Astrocyte (in vitro differentiated cells and primary cell): ENCODE measurements at regions not wholly inside any gene's neighbourhood (a gene's known extent, or its start where the extent isn't known, plus 50 kb on each side); places are given as distances from the start of the nearest gene placed in this dataset.

Experiments
- DNase-seq: peaks from one replicate; pipeline ENCODE4 v3.0.0-alpha.2; 2010; ENCODE audit warnings: low read depth
- FAIRE-seq: peaks from 2 replicates; lab custom pipeline; 2011; peaks lifted over from hg19 to GRCh38; lab: Jason Lieb, UNC
- H2AFZ ChIP-seq: 2 replicates; pipeline ENCODE4 v1.6.0; 2012; ENCODE audit warnings: low read depth, low read length, inconsistent platforms
- H3K27ac ChIP-seq: 2 replicates; pipeline ENCODE4 v1.5.1; 2011; ENCODE audit warnings: low read depth, low read length, inconsistent platforms
- H3K27me3 ChIP-seq: 2 replicates; pipeline ENCODE4 v1.6.0; 2011; ENCODE audit warnings: low read length, inconsistent platforms; ENCODE audit not compliant: insufficient read depth
- H3K36me3 ChIP-seq: 2 replicates; pipeline ENCODE4 v1.5.1; 2011; ENCODE audit warnings: low read length, inconsistent platforms; ENCODE audit not compliant: insufficient read depth
- H3K4me1 ChIP-seq: 2 replicates; pipeline ENCODE4 v1.5.1; 2011; ENCODE audit warnings: low read length, inconsistent platforms; ENCODE audit not compliant: insufficient read depth
- H3K4me2 ChIP-seq: 2 replicates; pipeline ENCODE4 v1.6.0; 2012; ENCODE audit warnings: low read length, inconsistent platforms
- H3K4me3 ChIP-seq: 2 replicates; pipeline ENCODE4 v1.5.1; 2011; ENCODE audit warnings: low read depth, mild to moderate bottlenecking, low read length, inconsistent platforms; ENCODE audit not compliant: insufficient read depth
- H3K79me2 ChIP-seq: 2 replicates; pipeline ENCODE4 v1.6.0; 2012; ENCODE audit warnings: mild to moderate bottlenecking, low read length, inconsistent platforms; ENCODE audit not compliant: insufficient read depth
- H3K9ac ChIP-seq: 2 replicates; pipeline ENCODE4 v1.6.0; 2012; ENCODE audit warnings: mild to moderate bottlenecking, low read length, inconsistent platforms
- H3K9me3 ChIP-seq: 2 replicates; pipeline ENCODE4 v1.5.1; 2012; ENCODE audit warnings: low read depth, mild to moderate bottlenecking, low read length, inconsistent platforms; ENCODE audit not compliant: insufficient read depth
- H4K20me1 ChIP-seq: 2 replicates; pipeline ENCODE4 v1.6.0; 2012; ENCODE audit warnings: low read length, inconsistent platforms; ENCODE audit not compliant: insufficient read depth
- H3K27ac Mint-ChIP-seq: one replicate; pipeline ENCODE4 v1.8.0; 2021; ENCODE audit warnings: mild to moderate bottlenecking, mixed read lengths; ENCODE audit not compliant: unreplicated experiment
- H3K27me3 Mint-ChIP-seq: one replicate; pipeline ENCODE4 v1.8.0; 2021; ENCODE audit warnings: low read depth, mixed read lengths; ENCODE audit not compliant: unreplicated experiment
- H3K36me3 Mint-ChIP-seq: one replicate; pipeline ENCODE4 v1.8.0; 2021; ENCODE audit warnings: low read depth, mixed read lengths; ENCODE audit not compliant: unreplicated experiment
- H3K4me1 Mint-ChIP-seq: one replicate; pipeline ENCODE4 v1.8.0; 2021; ENCODE audit warnings: low read depth, mixed read lengths; ENCODE audit not compliant: unreplicated experiment
- H3K4me3 Mint-ChIP-seq: one replicate; pipeline ENCODE4 v1.8.0; 2021; ENCODE audit warnings: mild to moderate bottlenecking, moderate library complexity, mixed read lengths; ENCODE audit not compliant: unreplicated experiment
- H3K9me3 Mint-ChIP-seq: one replicate; pipeline ENCODE4 v1.8.0; 2021; ENCODE audit warnings: mild to moderate bottlenecking, mixed read lengths; ENCODE audit not compliant: unreplicated experiment
- EZH2 ChIP-seq: IDR thresholded peaks from 2 replicates; pipeline ENCODE4 v1.6.1; 2012; ENCODE audit warnings: mild to moderate bottlenecking, low read length, inconsistent platforms; ENCODE audit not compliant: insufficient read depth
- TF ChIP-seq, protein P1 (sequence below): IDR thresholded peaks from 2 replicates; pipeline ENCODE4 v1.5.1; 2011; ENCODE audit warnings: low read depth, mild to moderate bottlenecking, inconsistent platforms, low read length, moderate library complexity; ENCODE audit not compliant: insufficient read depth

GRCh38 chr17:15169676-15170075 lies 95.5 kb downstream of the PMP22 start:
- DNase-seq (peak; percentile 55), FAIRE-seq (no peak)
- Mint-ChIP-seq H3K27ac (no peak overlapping the region), H3K9me3 (no peaks in the 10 kb centered on the region), H3K4me3 (no peak overlapping the region), H3K4me1 (no peaks in the 10 kb centered on the region), H3K36me3 (no peaks in the 10 kb centered on the region), H3K27me3 (no peaks in the 10 kb centered on the region)
- Histone ChIP-seq H3K4me2 (peak overlapping the region; percentile 49), H2AFZ (no peak overlapping the region), H3K9ac (no peak overlapping the region), H4K20me1 (no peaks in the 10 kb centered on the region), H3K27ac (no peak overlapping the region), H3K79me2 (no peaks in the 10 kb centered on the region), H3K4me1 (peaks cover 3% of the 10 kb centered on the region), H3K27me3 (no peaks in the 10 kb centered on the region), H3K9me3 (no peaks in the 10 kb centered on the region), H3K4me3 (no peak overlapping the region), H3K36me3 (no peaks in the 10 kb centered on the region)
- TF ChIP-seq, protein P1, sequence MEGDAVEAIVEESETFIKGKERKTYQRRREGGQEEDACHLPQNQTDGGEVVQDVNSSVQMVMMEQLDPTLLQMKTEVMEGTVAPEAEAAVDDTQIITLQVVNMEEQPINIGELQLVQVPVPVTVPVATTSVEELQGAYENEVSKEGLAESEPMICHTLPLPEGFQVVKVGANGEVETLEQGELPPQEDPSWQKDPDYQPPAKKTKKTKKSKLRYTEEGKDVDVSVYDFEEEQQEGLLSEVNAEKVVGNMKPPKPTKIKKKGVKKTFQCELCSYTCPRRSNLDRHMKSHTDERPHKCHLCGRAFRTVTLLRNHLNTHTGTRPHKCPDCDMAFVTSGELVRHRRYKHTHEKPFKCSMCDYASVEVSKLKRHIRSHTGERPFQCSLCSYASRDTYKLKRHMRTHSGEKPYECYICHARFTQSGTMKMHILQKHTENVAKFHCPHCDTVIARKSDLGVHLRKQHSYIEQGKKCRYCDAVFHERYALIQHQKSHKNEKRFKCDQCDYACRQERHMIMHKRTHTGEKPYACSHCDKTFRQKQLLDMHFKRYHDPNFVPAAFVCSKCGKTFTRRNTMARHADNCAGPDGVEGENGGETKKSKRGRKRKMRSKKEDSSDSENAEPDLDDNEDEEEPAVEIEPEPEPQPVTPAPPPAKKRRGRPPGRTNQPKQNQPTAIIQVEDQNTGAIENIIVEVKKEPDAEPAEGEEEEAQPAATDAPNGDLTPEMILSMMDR = no peak
- no peak for TF ChIP-seq EZH2

- H3K9me3 ChIP-seq = no peaks in the 10 kb centered on the region
- TF ChIP-seq EZH2 = no peak
- TF ChIP-seq, protein P1 = no peak
- no peaks in the 10 kb centered on the region for H3K79me2 ChIP-seq
- H3K27me3 ChIP-seq = no peaks in the 10 kb centered on the region
- no peak overlapping the region for H3K4me3 ChIP-seq
- no peaks in the 10 kb centered on the region for H3K36me3 ChIP-seq
- H2AFZ ChIP-seq = no peak overlapping the region
- DNase-seq (no peak), FAIRE-seq (no peak)
- H3K4me2 ChIP-seq = no peak overlapping the region
- Mint-ChIP-seq H3K27ac (no peak overlapping the region), H3K4me3 (no peak overlapping the region), H3K27me3 (no peaks in the 10 kb centered on the region), H3K4me1 (no peaks in the 10 kb centered on the region), H3K36me3 (no peaks in the 10 kb centered on the region), H3K9me3 (no peaks in the 10 kb centered on the region)
- no peak overlapping the region for H3K27ac ChIP-seq
- H3K4me1 ChIP-seq = peaks cover 3% of the 10 kb centered on the region
- no peaks in the 10 kb centered on the region for H4K20me1 ChIP-seq
- H3K9ac ChIP-seq = no peak overlapping the region
Measured at GRCh38 chr17:15168379-15168778, 96.7 kb downstream of the PMP22 start.

DNA sequence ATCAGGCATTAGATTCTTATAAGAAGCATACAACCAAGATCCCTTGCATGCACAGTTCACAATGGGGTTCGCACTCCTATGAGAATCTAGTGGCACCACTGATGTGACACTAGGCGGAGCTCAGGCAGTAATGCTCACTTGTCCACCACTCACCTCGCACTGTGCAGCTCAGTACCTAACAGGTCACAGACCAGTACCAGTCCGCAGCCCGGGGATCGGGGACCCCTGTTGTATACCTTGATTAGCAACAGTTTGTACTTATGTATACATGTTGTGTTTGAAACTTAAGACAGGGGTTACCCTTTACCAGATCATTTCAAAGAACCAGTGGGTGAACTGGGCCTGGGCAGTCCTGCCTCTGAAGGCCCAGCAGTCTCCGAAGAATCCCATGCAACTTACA lies 103.7 kb downstream of the PMP22 start:
- Histone ChIP-seq H3K4me3 (no peak overlapping the region), H3K27ac (no peak overlapping the region), H3K4me1 (no peaks in the 10 kb centered on the region), H3K27me3 (peaks cover 3% of the 10 kb centered on the region), H3K79me2 (no peaks in the 10 kb centered on the region), H2AFZ (no peak overlapping the region), H3K4me2 (no peak overlapping the region), H4K20me1 (no peaks in the 10 kb centered on the region), H3K9ac (no peak overlapping the region), H3K9me3 (no peaks in the 10 kb centered on the region), H3K36me3 (no peaks in the 10 kb centered on the region)
- no peaks in the 10 kb centered on the region for H3K36me3 Mint-ChIP-seq
- no peak for DNase-seq
- H3K9me3 Mint-ChIP-seq = no peaks in the 10 kb centered on the region
- TF ChIP-seq, protein P1 = no peak
- no peak for TF ChIP-seq EZH2
- H3K27ac Mint-ChIP-seq = no peak overlapping the region
- peaks cover 12% of the 10 kb centered on the region for H3K4me1 Mint-ChIP-seq
- no peak overlapping the region for H3K4me3 Mint-ChIP-seq
- FAIRE-seq = no peak
- H3K27me3 Mint-ChIP-seq = no peaks in the 10 kb centered on the region
